ENCODE measurements at regions not wholly inside any gene's neighbourhood (a gene's known extent, or its start where the extent isn't known, plus 50 kb on each side); places are given as distances from the start of the nearest gene placed in this dataset.

- H3K9me3 ChIP-seq: no peaks in the 10 kb centered on the region
- H3K27me3 ChIP-seq (replicated peaks; ENCODE audit: insufficient read depth): no peaks in the 10 kb centered on the region
- WGBS: 83% methylated on average over 3 of the region's 3 CpGs
- H3K36me3 ChIP-seq: no peaks in the 10 kb centered on the region
- H3K4me1 ChIP-seq (replicated peaks): no peaks in the 10 kb centered on the region
- intact Hi-C loops (cut with DNase I): no loop called here
- TF ChIP-seq POLR2AphosphoS5 (IDR thresholded peaks at IDR 0.05) (no peak), CTCF (IDR thresholded peaks at IDR 0.05) (no peak), POLR2A (IDR thresholded peaks at IDR 0.05) (no peak)
- no peak for DNase-seq (ENCODE audit: low spot score)
- H3K27ac ChIP-seq: no peak overlapping the region
- no peak overlapping the region for H3K4me3 ChIP-seq
Measured at GRCh38 chr4:138650495-138650894, 365.1 kb upstream of the NOCT start.

DNA sequence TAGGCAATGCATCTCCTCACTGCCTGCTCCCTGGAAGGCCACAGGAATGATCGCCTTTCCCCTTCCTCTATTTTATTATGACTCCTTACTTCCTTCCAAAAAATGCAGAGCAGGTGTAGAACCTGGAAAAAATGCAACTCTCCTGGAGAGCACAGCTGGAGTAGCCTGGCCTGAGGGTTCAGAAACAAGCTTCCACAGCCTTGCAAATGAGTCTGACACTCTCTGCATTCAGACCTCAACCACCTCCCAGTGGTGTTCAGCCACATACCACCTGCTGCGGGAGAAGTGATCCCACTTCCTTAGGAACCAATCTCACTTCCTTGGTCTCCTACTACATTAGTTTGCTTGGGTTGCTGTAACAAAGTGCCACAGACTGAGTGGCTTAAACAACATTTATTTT, 368.1 kb upstream of the NOCT start:
- 90% methylated on average over 2 of the region's 2 CpGs for WGBS
- H3K27me3 ChIP-seq (replicated peaks; ENCODE audit: insufficient read depth): no peaks in the 10 kb centered on the region
- intact Hi-C loops (cut with DNase I): no loop called here
- no peak overlapping the region for H3K27ac ChIP-seq
- no peaks in the 10 kb centered on the region for H3K36me3 ChIP-seq
- no peaks in the 10 kb centered on the region for H3K4me1 ChIP-seq (replicated peaks)
- TF ChIP-seq POLR2AphosphoS5 (IDR thresholded peaks at IDR 0.05) (no peak), POLR2A (IDR thresholded peaks at IDR 0.05) (no peak), CTCF (IDR thresholded peaks at IDR 0.05) (no peak)
- H3K9me3 ChIP-seq: no peaks in the 10 kb centered on the region
- no peak overlapping the region for H3K4me3 ChIP-seq
- no peak for DNase-seq (ENCODE audit: low spot score)

- Histone ChIP-seq H3K27me3 (replicated peaks; ENCODE audit: insufficient read depth) (no peaks in the 10 kb centered on the region), H3K27ac (no peak overlapping the region), H3K36me3 (no peaks in the 10 kb centered on the region), H3K9me3 (no peaks in the 10 kb centered on the region), H3K4me3 (no peak overlapping the region), H3K4me1 (replicated peaks) (no peaks in the 10 kb centered on the region)
- intact Hi-C loops (cut with DNase I): no loop called here
- 69% methylated on average over 4 of the region's 4 CpGs for WGBS
- TF ChIP-seq POLR2AphosphoS5 (IDR thresholded peaks at IDR 0.05): no peak
- TF ChIP-seq CTCF (IDR thresholded peaks at IDR 0.05): no peak
- no peak for DNase-seq (ENCODE audit: low spot score)
Measured at GRCh38 chr4:138646383-138646782, 369.2 kb upstream of the NOCT start.

- WGBS: 65% methylated on average over 4 of the region's 4 CpGs
- intact Hi-C loops (cut with DNase I): no loop called here
- no peaks in the 10 kb centered on the region for H3K36me3 ChIP-seq
- DNase-seq (ENCODE audit: low spot score): no peak
- H3K4me1 ChIP-seq (replicated peaks): no peaks in the 10 kb centered on the region
- TF ChIP-seq CTCF (IDR thresholded peaks at IDR 0.05) (no peak), POLR2A (IDR thresholded peaks at IDR 0.05) (no peak)
- H3K4me3 ChIP-seq: no peak overlapping the region
- H3K27me3 ChIP-seq (replicated peaks; ENCODE audit: insufficient read depth): no peaks in the 10 kb centered on the region
- H3K9me3 ChIP-seq: no peaks in the 10 kb centered on the region
- H3K27ac ChIP-seq: no peak overlapping the region
Measured at GRCh38 chr4:138645289-138645688, 370.3 kb upstream of the NOCT start.

DNA sequence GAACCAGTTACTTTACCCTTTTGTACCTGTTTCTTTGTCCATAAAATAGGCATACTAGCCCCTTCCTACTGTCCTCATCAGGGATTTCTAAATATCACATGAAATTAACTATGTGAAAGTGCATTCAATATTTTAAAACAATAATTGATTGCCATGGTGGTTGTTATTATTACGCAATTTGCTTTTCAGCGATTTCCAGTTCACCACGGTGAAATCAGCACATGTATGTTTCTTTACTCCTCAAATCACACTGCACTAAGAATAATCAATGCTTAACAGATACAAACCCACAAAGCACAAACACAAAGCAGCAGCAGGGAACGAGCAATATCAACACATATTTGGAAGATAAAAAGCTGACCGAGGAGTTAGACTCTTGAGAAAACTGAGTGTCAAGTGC, 371.3 kb upstream of the NOCT start:
- Histone ChIP-seq H3K4me3 (no peak overlapping the region), H3K4me1 (replicated peaks) (no peaks in the 10 kb centered on the region), H3K36me3 (no peaks in the 10 kb centered on the region), H3K27me3 (replicated peaks; ENCODE audit: insufficient read depth) (no peaks in the 10 kb centered on the region), H3K27ac (no peak overlapping the region), H3K9me3 (no peaks in the 10 kb centered on the region)
- no peak for DNase-seq (ENCODE audit: low spot score)
- TF ChIP-seq POLR2A (IDR thresholded peaks at IDR 0.05) (no peak), CTCF (IDR thresholded peaks at IDR 0.05) (no peak), POLR2AphosphoS5 (IDR thresholded peaks at IDR 0.05) (no peak)
- intact Hi-C loops (cut with DNase I): no loop called here
- WGBS: 84% methylated on average over 5 of the region's 5 CpGs
